Heart right ventricle (tissue), 16 donors: ENCODE measurements at regions not wholly inside any gene's neighbourhood (a gene's known extent, or its start where the extent isn't known, plus 50 kb on each side); places are given as distances from the start of the nearest gene placed in this dataset.

Experiments used
- ATAC-seq, 8 donors: fragments of 200-7000 bp; cut with Tn5 transposase; one replicate each; pipeline ENCODE4 v1.9.1; 2020; ENCODE audit warnings: mild to moderate bottlenecking in 8 of 8, moderate library complexity in 8 of 8, moderate number of reproducible peaks in 1 of 8
- DNase-seq, 2 donors: peaks; one replicate each; pipeline ENCODE4 v3.0.0-alpha.2; 2020
- H3K27ac ChIP-seq, 10 donors: fragments of 200-600 bp; sonication (generic) in 2 of 10; one replicate each; pipeline versions ENCODE4 v1.5.0 to v1.8.0; 2020 to 2022; ENCODE audit warnings: mild to moderate bottlenecking in 3 of 10
- H3K27me3 ChIP-seq, 7 donors: fragments of 200-600 bp; one replicate each; pipeline ENCODE4 v1.8.0; 2021 to 2022; ENCODE audit warnings: mild to moderate bottlenecking in 2 of 7
- H3K36me3 ChIP-seq, 9 donors: fragments of 200-600 bp; sonication (generic) in 1 of 9; one replicate each; pipeline versions ENCODE4 v1.5.0 to v1.8.0; 2020 to 2022; ENCODE audit warnings: mild to moderate bottlenecking in 2 of 9
- H3K4me1 ChIP-seq, 9 donors: fragments of 200-600 bp; sonication (generic) in 1 of 9; one replicate each; pipeline versions ENCODE4 v1.5.0 to v1.8.0; 2020 to 2022; ENCODE audit warnings: mild to moderate bottlenecking in 4 of 9
- H3K4me3 ChIP-seq, 10 donors: fragments of 200-600 bp; sonication (generic) in 2 of 10; one replicate each; pipeline versions ENCODE4 v1.5.0 to v1.8.0; 2020 to 2022; ENCODE audit warnings: mild to moderate bottlenecking in 7 of 10, moderate library complexity in 2 of 10
- H3K9me3 ChIP-seq, 11 donors: fragments of 200-600 bp in 10 of 11; sonication (generic) in 2 of 11; one replicate each; pipeline versions ENCODE4 v1.5.0 to v1.8.0; 2013 to 2022; ENCODE audit warnings: mild to moderate bottlenecking in 2 of 11, control low read depth in 1 of 11, moderate library complexity in 1 of 11
- CTCF ChIP-seq, 9 donors: fragments of 200-600 bp; sonication (generic) in 2 of 9; IDR thresholded peaks; one replicate each; pipeline versions ENCODE4 v1.5.0 to v1.8.0; 2021 to 2022; ENCODE audit warnings: antibody characterized with exemption in 9 of 9, mild to moderate bottlenecking in 5 of 9, moderate library complexity in 1 of 9
- WGBS, 2 donors: extraction: QIAGEN DNeasy Blood & Tissue Kit; methylation state at CpG; one replicate each; pipeline ENCODE4 v1.1.7; 2013; ENCODE audit warnings: inconsistent platforms in 1 of 2; 5-methylcytosine and 5-hydroxymethylcytosine counted together
- intact Hi-C, 10 donors: fragments of 100-400 bp; cut with DNase I; formaldehyde crosslinking; loops; one replicate each; pipeline versions ENCODE4 v1.11.1 to v1.14.2; 2022
- donor health status: Arrhythmogenic right ventricular cardiomyopathy.
- donor health status: ischemic (EF 13 %, LVEDD 7.1; RV severe dilation, severe dysfunction).
- donor health status: healthy with polysubstance abuse.
- donor health status: DM: no; HTN: yes; CAD: no.
- donor health status: DM: no; HTN: no; CAD: no.
- donor health status: ischemic (EF 25% LVEDD 6.9; RV normal size, moderate dysfunction).
- donor health status: ischemic (EF 25% LVEDD 5.7; RV mildly dilated, moderate dysfunction).
- donor health status: healthy.
- donor health status: DM: yes; HTN: yes; CAD: no.
- donor health status: Ischemic cardiomyopathy.
- donor health status: ischemic (EF 35%, LVEDD 5.7; RV mildly dilated, moderate dysfunction).
- donor health status: nonischemic (EF 11% LVEDD 7.7; RV severe dilation, severe dysfunction).
- donor health status: DM: yes; HTN: yes; CAD: no.
- donor health status: PGD.
- donor health status: ischemic (EF 29% LVEDD 5.4; RV normal size, mild dysfunction).
- donor health status: nonischemic (EF 23%, LVEDD 6.1; RV moderate dilation, normal function).

GRCh38 chr5:42960506-42960905 lies 79.6 kb downstream of the ANXA2R start:
- no peak for TF ChIP-seq CTCF (IDR thresholded peaks at IDR 0.05)
- Histone ChIP-seq H3K27ac (no peak overlapping the region), H3K4me3 (no peak overlapping the region), H3K4me1 (no peaks in the 10 kb centered on the region), H3K36me3 (no peaks in the 10 kb centered on the region), H3K27me3 (peaks cover 0 to 49% (median 19%) of the 10 kb centered on the region in 7 donors), H3K9me3 (no peaks in the 10 kb centered on the region)
- DNase-seq (no peak), ATAC-seq (no peak)
- intact Hi-C loops, result loop anchor here in 1 of 10 donors (10.0 kb wide), 1 partner anchor 46 kb away; no protein-coding TSS in a partner anchor
- 72 to 77% methylated on average over 2 of the region's 2 CpGs for WGBS, 2 donors

GRCh38 chr5:42956551-42956950 lies 83.6 kb downstream of the ANXA2R start:
- no peak overlapping the region for H3K27ac ChIP-seq
- peaks cover 0 to 20% (median 12%) of the 10 kb centered on the region in 9 donors for H3K4me1 ChIP-seq
- TF ChIP-seq CTCF (IDR thresholded peaks at IDR 0.05), result no peak
- H3K27me3 ChIP-seq, result peaks cover 6 to 80% (median 58%) of the 10 kb centered on the region in 7 donors
- DNase-seq (no peak), ATAC-seq (no peak)
- 91 to 93% methylated on average over 2 of the region's 2 CpGs for WGBS, 2 donors
- H3K9me3 ChIP-seq, result peaks cover 0 to 28% (median 10%) of the 10 kb centered on the region in 11 donors
- H3K4me3 ChIP-seq, result no peak overlapping the region
- no peaks in the 10 kb centered on the region for H3K36me3 ChIP-seq
- intact Hi-C loops, result no loop called here

GRCh38 chr5:42953041-42953440 lies 87.1 kb downstream of the ANXA2R start:
- DNase-seq, result no peak
- H3K4me3 ChIP-seq, result peak overlapping the region in 2 of 10 donors; percentile 68 to 74
- WGBS, 2 donors, result 26 to 31% methylated on average over 15 of the region's 15 CpGs
- ATAC-seq, result no peak
- H3K9me3 ChIP-seq, result peaks cover 0 to 28% (median 10%) of the 10 kb centered on the region in 11 donors
- peaks cover 0 to 50% (median 25%) of the 10 kb centered on the region in 9 donors for H3K4me1 ChIP-seq
- peaks cover 12 to 93% (median 86%) of the 10 kb centered on the region in 7 donors for H3K27me3 ChIP-seq
- no peak for TF ChIP-seq CTCF (IDR thresholded peaks at IDR 0.05)
- H3K36me3 ChIP-seq, result no peaks in the 10 kb centered on the region
- intact Hi-C loops, result loop anchor here in 8 of 10 donors (5.0 kb wide), 3 partner anchors 39 to 89 kb away; partner anchors contain the start of gene ANXA2R (in 3 of the 8)
- no peak overlapping the region for H3K27ac ChIP-seq

GRCh38 chr5:42952578-42952974 lies 87.5 kb downstream of the ANXA2R start:
- H3K27me3 ChIP-seq, result peaks cover 12 to 95% (median 88%) of the 10 kb centered on the region in 7 donors
- H3K4me3 ChIP-seq, result peak overlapping the region; percentile 32 to 74 (median 60)
- intact Hi-C loops, result loop anchor here in 8 of 10 donors (5.0 kb wide), 3 partner anchors 40 to 90 kb away; partner anchors contain the start of gene ANXA2R (in 3 of the 8)
- H3K9me3 ChIP-seq, result peaks cover 0 to 28% (median 10%) of the 10 kb centered on the region in 11 donors
- DNase-seq (no peak), ATAC-seq (no peak)
- H3K36me3 ChIP-seq, result no peaks in the 10 kb centered on the region
- no peak for TF ChIP-seq CTCF (IDR thresholded peaks at IDR 0.05)
- WGBS, 2 donors, result 21 to 30% methylated on average over 12 of the region's 12 CpGs
- peaks cover 0 to 50% (median 25%) of the 10 kb centered on the region in 9 donors for H3K4me1 ChIP-seq
- H3K27ac ChIP-seq, result peak overlapping the region in 4 of 10 donors; percentile 91 to 99 (median 96)
